ENCODE measurements at regions not wholly inside any gene's neighbourhood (a gene's known extent, or its start where the extent isn't known, plus 50 kb on each side); places are given as distances from the start of the nearest gene placed in this dataset.

DNA sequence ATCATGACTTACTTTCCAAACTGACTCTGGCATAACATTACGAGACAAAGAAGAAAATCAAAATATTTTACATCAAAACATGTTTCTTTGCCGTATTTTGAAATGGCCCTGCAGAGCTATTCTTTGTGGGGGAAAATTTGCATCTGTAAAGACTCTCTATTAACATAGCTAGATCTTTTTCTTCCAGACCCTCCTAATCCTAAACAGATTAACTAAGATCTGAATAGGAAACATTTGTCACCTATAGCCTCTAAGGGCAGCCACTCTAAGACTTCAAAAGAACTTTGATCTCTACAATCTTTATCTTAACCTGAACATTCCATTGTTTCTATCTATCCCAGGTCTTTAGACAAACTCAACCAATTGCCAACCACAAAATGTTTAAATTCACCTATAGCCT lies 176.6 kb upstream of the CENPE start:
- POLR2A ChIA-PET: no interaction called here
- DNase-seq (ENCODE audit: low read depth, low spot score): no peak
- TF ChIP-seq CTCF (IDR thresholded peaks at IDR 0.05; ENCODE audit: insufficient read depth, low read length, missing control alignments): no peak
- CTCF ChIA-PET: no interaction called here
- no peak overlapping the region for H3K4me3 ChIP-seq (ENCODE audit: low read depth, low read length)

DNA sequence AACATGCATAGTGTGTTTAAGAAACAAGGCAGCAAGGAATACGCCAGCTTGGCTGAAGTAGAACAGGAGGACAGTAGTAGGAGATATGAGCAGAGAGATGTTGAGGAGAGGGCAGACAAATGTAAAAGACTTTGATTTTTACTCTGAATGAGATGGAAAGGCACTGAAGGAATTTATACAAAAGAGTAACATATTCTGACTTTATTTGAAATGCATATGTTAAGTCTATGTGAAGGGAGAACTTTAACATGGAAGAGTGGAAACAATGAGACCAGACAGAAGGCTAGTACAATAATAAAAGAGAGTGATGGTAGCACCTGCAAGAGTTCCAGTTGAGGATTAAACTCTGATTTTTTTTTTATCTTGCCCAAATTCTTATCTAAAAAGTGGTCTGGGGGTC lies 176.2 kb upstream of the CENPE start:
- ChIA-PET CTCF (no interaction called here), POLR2A (no interaction called here)
- no peak for DNase-seq (ENCODE audit: low read depth, low spot score)
- TF ChIP-seq CTCF (IDR thresholded peaks at IDR 0.05; ENCODE audit: insufficient read depth, low read length, missing control alignments): no peak
- no peak overlapping the region for H3K4me3 ChIP-seq (ENCODE audit: low read depth, low read length)

- TF ChIP-seq CTCF (IDR thresholded peaks at IDR 0.05; ENCODE audit: insufficient read depth, low read length, missing control alignments): no peak
- POLR2A ChIA-PET: no interaction called here
- no peak overlapping the region for H3K4me3 ChIP-seq (ENCODE audit: low read depth, low read length)
- no peak for DNase-seq (ENCODE audit: low read depth, low spot score)
- CTCF ChIA-PET: no interaction called here
These were observed 173.9 kb upstream of the CENPE start for GRCh38 chr4:103372002-103372558.

GRCh38 chr4:103370336-103370735 lies 172.2 kb upstream of the CENPE start:
- no peak for DNase-seq (ENCODE audit: low read depth, low spot score)
- TF ChIP-seq CTCF (IDR thresholded peaks at IDR 0.05; ENCODE audit: insufficient read depth, low read length, missing control alignments): no peak
- ChIA-PET CTCF (no interaction called here), POLR2A (no interaction called here)
- no peak overlapping the region for H3K4me3 ChIP-seq (ENCODE audit: low read depth, low read length)

GRCh38 chr4:103365285-103365684 lies 167.1 kb upstream of the CENPE start:
- DNase-seq (ENCODE audit: low read depth, low spot score): no peak
- no peak for TF ChIP-seq CTCF (IDR thresholded peaks at IDR 0.05; ENCODE audit: insufficient read depth, low read length, missing control alignments)
- H3K4me3 ChIP-seq (ENCODE audit: low read depth, low read length): no peak overlapping the region
- CTCF ChIA-PET: no interaction called here
- POLR2A ChIA-PET: no interaction called here

DNA sequence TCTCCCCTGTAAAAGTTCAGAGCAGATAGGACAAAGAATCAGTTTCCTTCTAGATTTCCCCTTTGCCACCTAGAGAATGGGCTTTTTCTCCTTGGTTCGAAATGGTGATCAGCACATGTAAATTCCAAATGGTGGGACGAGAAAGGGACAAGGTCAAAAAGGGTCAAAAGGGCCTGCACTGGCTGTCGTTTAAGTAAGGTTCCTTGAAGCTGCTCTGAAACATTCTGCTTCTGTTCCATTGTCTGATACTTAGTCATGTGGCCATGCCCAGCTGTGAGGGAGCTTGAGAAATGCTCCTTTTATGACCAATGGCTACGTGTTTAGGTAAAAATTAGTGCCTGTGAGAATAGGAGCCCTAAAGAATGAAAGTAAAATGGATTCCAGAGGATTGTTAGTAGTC lies 165.9 kb upstream of the CENPE start:
- ChIA-PET CTCF (no interaction called here), POLR2A (no interaction called here)
- TF ChIP-seq CTCF (IDR thresholded peaks at IDR 0.05; ENCODE audit: insufficient read depth, low read length, missing control alignments): no peak

More for the DNA sequence above, 165.9 kb upstream of the CENPE start:
- H3K4me3 ChIP-seq (ENCODE audit: low read depth, low read length): no peak overlapping the region
- no peak for DNase-seq (ENCODE audit: low read depth, low spot score)
